Stimulated activated naive CD8-positive, alpha-beta T cell treated with anti-CD3 and anti-CD28 coated beads, Interleukin-15, Interleukin-2, amounts not matched to agents 100 ng/mL and 50 ng/mL, for 24 hours (primary cell): ENCODE measurements at regions not wholly inside any gene's neighbourhood (a gene's known extent, or its start where the extent isn't known, plus 50 kb on each side); places are given as distances from the start of the nearest gene placed in this dataset.
"Not testable (repeated sequence)": the region's sequence is repeated elsewhere in the genome, so short reads cannot be mapped to it uniquely, and the experiment has no call there.

Experiments used
- H3K27ac Mint-ChIP-seq: one replicate; pipeline ENCODE4 v1.8.0; 2021; ENCODE audit warnings: mild to moderate bottlenecking, mixed read lengths
- H3K27me3 Mint-ChIP-seq: one replicate; pipeline ENCODE4 v1.8.0; 2021; ENCODE audit warnings: mixed read lengths
- H3K36me3 Mint-ChIP-seq: one replicate; pipeline ENCODE4 v1.8.0; 2021; ENCODE audit warnings: low read depth, mixed read lengths
- H3K4me1 Mint-ChIP-seq: one replicate; pipeline ENCODE4 v1.8.0; 2021; ENCODE audit warnings: low read depth, mixed read lengths
- H3K4me3 Mint-ChIP-seq: one replicate; pipeline ENCODE4 v1.8.0; 2021; ENCODE audit warnings: mild to moderate bottlenecking, mixed read lengths
- H3K9me3 Mint-ChIP-seq: one replicate; pipeline ENCODE4 v1.8.0; 2021; ENCODE audit warnings: mixed read lengths

DNA sequence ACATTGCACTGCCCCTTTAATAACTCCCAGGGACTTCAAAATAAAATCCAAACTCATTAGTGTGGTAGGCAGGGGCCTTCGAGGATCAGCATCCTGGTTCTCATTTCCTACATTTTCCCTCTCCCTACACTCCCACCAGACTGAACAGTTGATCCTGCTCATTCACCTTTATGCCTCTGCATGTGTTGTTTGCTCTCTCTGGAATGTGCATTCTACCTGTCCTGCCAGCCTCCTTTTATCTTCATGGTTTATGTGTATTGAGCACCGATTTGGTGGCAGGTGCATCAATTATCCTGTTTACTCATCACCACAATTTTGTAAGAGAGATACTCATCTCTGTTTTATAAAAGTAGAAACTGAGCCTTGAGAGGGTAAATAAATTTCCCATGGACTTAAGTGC is 125.0 kb downstream of the ADSS2 start:
- Mint-ChIP-seq H3K27me3 (no peaks in the 10 kb centered on the region), H3K9me3 (peaks cover 7% of the 10 kb centered on the region), H3K27ac (no peak overlapping the region), H3K36me3 (no peaks in the 10 kb centered on the region), H3K4me1 (peaks cover 47% of the 10 kb centered on the region), H3K4me3 (no peak overlapping the region)

DNA sequence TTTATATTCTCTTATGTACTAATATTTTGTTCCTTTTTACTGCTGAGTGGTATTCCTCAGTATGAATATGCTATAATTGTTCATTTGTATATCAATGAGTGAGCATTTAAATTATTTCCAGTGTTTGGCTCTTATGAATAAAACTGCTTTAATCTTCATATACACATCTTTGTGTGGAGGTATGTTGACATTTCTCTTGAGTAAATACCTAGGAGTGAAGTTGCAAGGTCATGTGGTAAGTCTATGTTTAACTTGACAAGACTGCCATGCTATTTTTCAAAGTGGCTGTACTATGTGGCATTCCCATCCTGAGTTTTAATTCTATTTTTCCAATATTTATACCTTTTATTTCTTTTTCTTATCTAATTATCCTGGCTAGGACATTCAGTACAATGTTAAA is 124.2 kb downstream of the ADSS2 start:
- H3K9me3 Mint-ChIP-seq: peaks cover 7% of the 10 kb centered on the region
- H3K4me1 Mint-ChIP-seq: peaks cover 42% of the 10 kb centered on the region
- H3K27me3 Mint-ChIP-seq: peaks cover 3% of the 10 kb centered on the region
- H3K36me3 Mint-ChIP-seq: no peaks in the 10 kb centered on the region
- no peak overlapping the region for H3K27ac Mint-ChIP-seq
- no peak overlapping the region for H3K4me3 Mint-ChIP-seq

DNA sequence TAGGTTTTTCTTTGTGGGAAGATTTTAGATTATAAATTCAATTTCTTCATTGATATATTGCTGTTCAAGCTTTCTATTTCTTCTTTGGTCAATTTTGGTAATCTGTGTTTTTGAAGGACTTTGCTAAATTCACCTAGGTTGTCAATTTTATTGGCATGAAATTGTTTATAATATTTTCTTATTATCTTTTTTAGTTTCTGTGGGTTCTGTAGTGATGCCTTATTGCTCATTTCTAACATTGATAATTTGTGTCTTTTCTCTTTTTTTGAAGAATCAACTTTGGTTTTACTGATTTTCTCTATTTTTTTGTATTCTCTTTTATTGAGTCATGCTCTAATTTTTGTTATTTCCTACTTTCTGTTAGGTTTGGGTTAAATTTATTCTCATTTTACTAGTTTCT is 123.2 kb downstream of the ADSS2 start:
- peaks cover 32% of the 10 kb centered on the region for H3K4me1 Mint-ChIP-seq
- peaks cover 7% of the 10 kb centered on the region for H3K9me3 Mint-ChIP-seq
- H3K4me3 Mint-ChIP-seq: no peak overlapping the region
- no peak overlapping the region for H3K27ac Mint-ChIP-seq
- no peaks in the 10 kb centered on the region for H3K36me3 Mint-ChIP-seq
- peaks cover 12% of the 10 kb centered on the region for H3K27me3 Mint-ChIP-seq

DNA sequence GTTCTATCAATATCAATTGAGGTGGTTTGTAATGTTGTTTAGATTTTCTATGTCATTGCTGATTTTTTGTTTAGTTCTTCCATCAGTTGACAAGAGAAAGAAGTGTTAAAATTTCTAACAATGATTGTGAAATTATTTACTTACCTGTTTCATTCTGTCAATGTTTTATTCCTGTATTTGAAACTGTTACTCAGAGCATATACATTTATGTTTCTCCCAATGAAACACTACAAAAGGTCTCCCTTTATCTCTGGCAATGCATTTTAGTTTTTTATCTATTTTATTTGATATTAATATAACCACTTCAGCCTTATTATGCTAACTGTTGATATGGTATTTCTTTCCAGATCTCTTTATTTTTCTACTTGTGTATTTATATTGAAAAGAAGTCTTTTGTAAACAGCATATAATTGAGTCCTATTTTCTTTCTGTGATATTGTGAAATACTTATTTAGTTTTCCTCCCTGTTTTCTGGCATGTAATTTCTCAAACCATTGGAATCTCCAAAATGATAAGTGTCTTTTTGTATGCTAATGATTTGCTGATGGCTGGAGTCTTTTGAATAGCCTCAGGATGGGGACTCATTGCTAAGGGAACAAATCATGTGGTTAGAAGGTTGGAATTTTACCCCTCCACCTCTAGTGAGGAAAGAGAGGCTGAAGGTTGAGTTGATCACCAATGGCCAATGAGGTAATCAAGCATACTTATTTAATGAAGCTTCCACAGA is 122.0 kb downstream of the ADSS2 start:
- Mint-ChIP-seq H3K9me3 (peaks cover 7% of the 10 kb centered on the region), H3K36me3 (no peaks in the 10 kb centered on the region), H3K27me3 (peaks cover 21% of the 10 kb centered on the region), H3K4me1 (peaks cover 20% of the 10 kb centered on the region), H3K27ac (no peak overlapping the region), H3K4me3 (no peak overlapping the region)

DNA sequence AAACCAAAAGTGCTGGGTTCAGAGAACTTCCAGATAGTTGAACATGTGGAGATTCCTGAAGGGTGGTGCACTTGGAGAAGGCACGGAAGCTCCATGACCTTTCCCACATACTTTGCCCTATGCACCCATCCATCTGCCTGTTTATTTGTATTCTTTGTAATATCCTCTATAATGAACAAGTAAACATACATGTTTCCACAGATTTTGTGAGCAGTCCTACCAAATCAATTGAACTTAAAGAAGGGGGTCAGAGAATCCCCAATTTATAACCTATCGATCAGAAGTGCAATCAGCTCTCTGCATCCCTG is 121.4 kb downstream of the ADSS2 start:
- Mint-ChIP-seq H3K4me1 (peaks cover 15% of the 10 kb centered on the region), H3K27ac (no peak overlapping the region), H3K27me3 (peaks cover 21% of the 10 kb centered on the region), H3K36me3 (no peaks in the 10 kb centered on the region), H3K4me3 (no peak overlapping the region), H3K9me3 (peaks cover 7% of the 10 kb centered on the region)

DNA sequence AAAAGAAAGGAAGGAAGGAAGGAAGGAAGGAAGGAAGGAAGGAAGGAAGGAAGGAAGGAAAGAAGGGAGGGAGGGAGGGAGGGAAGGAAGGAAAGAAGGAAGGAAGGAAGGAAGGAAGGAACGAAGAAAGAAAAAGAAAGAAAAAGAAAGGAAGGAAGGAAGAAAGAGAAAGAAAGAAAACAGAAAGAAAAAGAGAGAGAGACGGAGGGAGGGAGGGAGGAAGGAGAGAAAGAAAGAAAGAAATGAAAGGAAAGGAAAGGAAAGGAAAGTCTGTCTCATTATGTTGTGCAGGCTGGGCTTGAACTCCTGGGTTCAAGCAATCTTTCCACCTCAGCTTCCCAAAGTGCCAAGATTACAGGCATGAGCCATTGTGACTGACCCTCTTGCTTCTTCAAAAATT is 118.9 kb downstream of the ADSS2 start:
- H3K4me3 Mint-ChIP-seq, H3K36me3 Mint-ChIP-seq, H3K4me1 Mint-ChIP-seq, H3K27ac Mint-ChIP-seq, H3K9me3 Mint-ChIP-seq: not testable (repeated sequence)
- H3K27me3 Mint-ChIP-seq: peaks cover 21% of the 10 kb centered on the region

DNA sequence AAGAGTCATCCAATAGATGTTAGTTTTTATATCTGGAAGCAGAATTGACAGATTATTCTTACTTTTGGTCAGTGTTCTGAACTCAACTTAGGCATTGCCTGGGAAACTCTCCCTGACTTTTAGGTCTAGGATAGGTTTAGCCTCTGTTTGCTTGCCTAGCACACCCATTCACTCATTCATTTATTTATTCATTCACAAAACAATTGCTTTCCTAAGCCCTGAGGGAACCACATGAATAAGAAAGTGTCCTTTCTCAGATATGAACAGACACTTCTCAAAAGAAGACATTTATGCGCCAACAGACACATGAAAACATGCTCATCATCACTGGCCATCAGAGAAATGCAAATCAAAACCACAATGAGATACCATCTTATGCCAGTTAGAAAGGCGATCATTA is 117.4 kb downstream of the ADSS2 start:
- H3K36me3 Mint-ChIP-seq, H3K4me1 Mint-ChIP-seq, H3K27ac Mint-ChIP-seq, H3K4me3 Mint-ChIP-seq, H3K9me3 Mint-ChIP-seq: not testable (repeated sequence)
- H3K27me3 Mint-ChIP-seq: peaks cover 21% of the 10 kb centered on the region

DNA sequence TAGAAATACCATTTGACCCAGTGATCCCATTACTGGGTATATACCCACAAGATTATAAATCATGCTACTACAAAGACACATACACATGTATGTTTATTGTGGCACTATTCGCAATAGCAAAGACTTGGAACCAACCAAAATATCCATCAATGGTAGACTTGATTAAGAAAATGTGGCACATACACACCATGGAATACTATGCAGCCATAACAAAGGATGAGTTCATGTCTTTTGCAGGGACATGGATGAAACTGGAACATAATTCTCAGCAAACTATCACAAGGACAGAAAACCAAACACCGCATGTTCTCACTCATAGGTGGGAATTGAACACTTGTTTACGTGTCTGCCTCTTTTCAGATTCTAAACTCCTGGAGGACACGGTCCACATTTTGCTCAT is 116.9 kb downstream of the ADSS2 start:
- not testable (repeated sequence) for H3K27ac Mint-ChIP-seq, H3K4me1 Mint-ChIP-seq, H3K4me3 Mint-ChIP-seq, H3K36me3 Mint-ChIP-seq, H3K9me3 Mint-ChIP-seq
- H3K27me3 Mint-ChIP-seq: peaks cover 21% of the 10 kb centered on the region

DNA sequence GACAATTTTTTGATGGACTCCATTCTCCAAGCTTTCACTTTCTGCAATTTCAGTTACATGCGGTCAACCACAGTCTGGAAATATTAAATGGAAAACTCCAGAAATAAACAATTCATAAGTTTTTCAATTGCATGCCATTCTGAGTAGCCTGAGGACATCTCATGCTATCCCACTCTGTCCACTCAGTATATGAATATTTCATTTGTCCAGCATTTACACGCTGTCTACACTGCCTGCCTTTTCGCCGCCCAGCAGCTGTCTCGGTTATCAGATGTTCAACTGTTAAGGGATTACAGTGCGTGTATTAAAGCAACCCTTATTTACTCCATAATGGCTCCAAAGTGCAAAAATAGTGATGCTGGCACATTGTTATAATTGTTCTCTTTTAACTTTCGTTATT is 116.3 kb downstream of the ADSS2 start:
- no peaks in the 10 kb centered on the region for H3K36me3 Mint-ChIP-seq
- H3K4me1 Mint-ChIP-seq: peaks cover 4% of the 10 kb centered on the region
- H3K27ac Mint-ChIP-seq: no peak overlapping the region
- no peak overlapping the region for H3K4me3 Mint-ChIP-seq
- no peaks in the 10 kb centered on the region for H3K9me3 Mint-ChIP-seq
- H3K27me3 Mint-ChIP-seq: peaks cover 21% of the 10 kb centered on the region

DNA sequence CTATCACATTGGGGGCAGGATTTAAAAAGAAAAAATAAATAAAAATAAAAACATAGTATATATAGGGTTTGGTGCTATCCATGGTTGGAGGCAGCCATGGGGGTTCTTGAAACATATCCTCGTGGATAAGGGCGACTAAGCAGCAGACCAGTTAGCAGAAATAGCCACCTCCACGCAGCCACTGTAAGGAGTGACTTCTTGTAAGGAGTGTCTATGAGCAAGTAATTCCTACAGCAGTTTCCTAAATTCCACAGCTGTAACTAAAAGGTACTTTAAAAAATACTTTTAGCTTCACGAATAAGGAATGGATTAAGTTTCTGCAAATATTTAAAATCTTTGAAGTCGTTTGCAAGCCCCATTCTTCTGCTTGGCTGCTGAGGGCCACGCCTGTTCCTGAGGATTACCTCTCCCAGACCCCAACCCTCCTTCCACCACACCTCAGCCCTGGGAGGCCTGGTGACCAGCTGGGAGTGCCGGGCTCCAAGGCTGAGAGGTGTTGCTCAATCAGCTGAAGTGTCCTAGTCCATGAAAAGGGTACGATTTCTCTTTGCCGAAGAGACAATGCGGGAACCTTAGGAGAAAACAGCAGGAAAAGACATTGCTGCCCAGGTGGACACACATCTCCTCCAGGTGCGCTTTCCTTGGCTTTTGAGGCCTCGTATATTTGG is 115.3 kb downstream of the ADSS2 start:
- peaks cover 5% of the 10 kb centered on the region for H3K4me1 Mint-ChIP-seq
- H3K4me3 Mint-ChIP-seq: no peak overlapping the region
- H3K27me3 Mint-ChIP-seq: peaks cover 22% of the 10 kb centered on the region
- no peaks in the 10 kb centered on the region for H3K9me3 Mint-ChIP-seq
- H3K36me3 Mint-ChIP-seq: no peaks in the 10 kb centered on the region
- H3K27ac Mint-ChIP-seq: no peak overlapping the region

DNA sequence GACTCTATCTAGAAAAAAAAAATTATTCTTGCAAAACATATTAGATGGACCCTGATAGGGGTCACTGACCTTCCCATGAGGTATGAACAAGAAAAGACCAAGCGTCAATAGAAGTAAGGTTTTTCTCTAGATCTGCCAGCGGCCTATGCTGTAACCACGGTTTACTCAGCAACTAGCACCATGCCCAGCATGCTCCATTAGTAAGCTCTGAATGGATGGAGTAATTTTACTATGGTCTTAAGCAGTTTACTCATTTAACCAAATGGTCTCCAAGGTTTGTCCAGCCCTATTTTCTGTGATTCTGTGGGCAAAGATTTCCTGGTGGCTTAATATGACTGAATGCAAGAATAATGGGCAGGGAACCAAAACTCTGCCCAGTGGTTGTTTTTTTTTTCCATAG is 113.9 kb downstream of the ADSS2 start:
- Mint-ChIP-seq H3K36me3 (no peaks in the 10 kb centered on the region), H3K27me3 (peaks cover 19% of the 10 kb centered on the region), H3K9me3 (no peaks in the 10 kb centered on the region), H3K27ac (no peak overlapping the region), H3K4me3 (no peak overlapping the region), H3K4me1 (peaks cover 10% of the 10 kb centered on the region)

DNA sequence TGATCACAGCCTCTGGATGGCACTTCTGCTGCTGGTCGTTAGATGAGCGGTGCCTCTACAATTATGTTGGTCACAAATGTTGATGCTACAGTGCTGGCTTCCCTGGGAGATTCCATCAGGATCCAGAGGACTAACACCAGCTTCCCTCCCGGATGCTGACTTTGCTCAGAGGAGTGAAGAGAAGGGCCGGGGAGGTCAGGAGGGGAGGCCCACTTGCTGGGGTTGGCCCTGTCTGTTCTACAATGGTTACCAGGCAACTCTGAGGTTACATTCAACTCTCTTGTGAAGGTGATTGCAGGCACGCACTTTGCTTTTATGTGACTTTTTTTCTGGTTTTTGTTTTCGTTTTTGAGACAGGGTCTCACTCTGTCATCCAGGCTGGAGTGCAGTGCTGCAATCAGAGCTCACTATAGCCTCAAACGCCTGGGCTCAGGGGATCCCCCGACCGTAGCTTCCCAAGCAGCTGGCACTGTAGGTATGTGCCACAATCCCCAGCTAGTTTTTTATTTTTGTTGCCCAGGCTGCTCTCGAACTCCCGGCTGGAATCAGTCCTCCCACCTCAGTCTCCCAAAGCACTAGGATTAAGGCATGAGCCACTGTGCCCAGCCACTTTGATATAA is 112.5 kb downstream of the ADSS2 start:
- peaks cover 7% of the 10 kb centered on the region for H3K27me3 Mint-ChIP-seq
- no peak overlapping the region for H3K4me3 Mint-ChIP-seq
- peaks cover 10% of the 10 kb centered on the region for H3K4me1 Mint-ChIP-seq
- H3K36me3 Mint-ChIP-seq: no peaks in the 10 kb centered on the region
- H3K9me3 Mint-ChIP-seq: no peaks in the 10 kb centered on the region
- no peak overlapping the region for H3K27ac Mint-ChIP-seq

DNA sequence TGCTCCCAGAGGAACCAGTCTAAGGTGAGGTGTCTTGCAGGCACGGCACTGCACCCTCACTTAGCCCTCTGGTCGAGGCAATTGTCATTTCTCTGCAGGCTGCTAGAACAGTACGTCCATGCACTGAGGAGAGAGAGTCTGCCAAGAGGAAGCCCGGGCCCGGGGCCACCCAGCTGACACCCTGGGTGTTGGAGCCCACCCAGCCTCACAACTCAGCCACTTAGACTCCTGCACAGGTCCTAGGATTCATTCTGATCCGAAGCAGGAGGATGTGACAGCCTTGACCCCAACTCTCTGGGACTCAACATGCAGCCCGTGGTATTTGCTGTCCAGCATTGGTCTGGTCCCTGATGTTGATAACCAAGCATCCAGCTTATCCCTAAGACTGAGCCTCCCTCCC is 111.9 kb downstream of the ADSS2 start:
- no peaks in the 10 kb centered on the region for H3K36me3 Mint-ChIP-seq
- no peak overlapping the region for H3K4me3 Mint-ChIP-seq
- peaks cover 10% of the 10 kb centered on the region for H3K4me1 Mint-ChIP-seq
- H3K27me3 Mint-ChIP-seq: peaks cover 3% of the 10 kb centered on the region
- H3K27ac Mint-ChIP-seq: no peak overlapping the region
- no peaks in the 10 kb centered on the region for H3K9me3 Mint-ChIP-seq

DNA sequence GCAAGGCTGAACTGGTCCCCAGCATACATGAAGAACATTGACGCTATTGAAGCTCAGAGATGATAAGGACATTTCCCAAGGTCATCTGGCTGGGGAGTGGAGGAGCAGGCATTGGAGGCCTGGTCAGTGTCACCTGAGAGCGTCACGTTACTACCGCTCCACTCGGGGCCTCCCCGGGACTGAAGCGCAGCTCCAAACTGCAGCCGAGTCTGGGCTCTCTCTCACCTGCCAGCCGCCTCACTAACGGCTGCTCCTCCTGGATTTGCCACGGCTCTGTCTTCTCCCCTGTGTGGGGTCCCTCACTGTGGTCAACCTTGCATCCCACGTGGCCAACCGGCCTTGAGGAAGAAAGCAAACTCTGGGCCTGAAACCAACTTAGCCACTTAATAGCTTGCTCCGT is 111.3 kb downstream of the ADSS2 start:
- Mint-ChIP-seq H3K27me3 (peaks cover 3% of the 10 kb centered on the region), H3K9me3 (no peaks in the 10 kb centered on the region), H3K4me1 (peaks cover 10% of the 10 kb centered on the region), H3K4me3 (no peak overlapping the region), H3K27ac (no peak overlapping the region), H3K36me3 (no peaks in the 10 kb centered on the region)

DNA sequence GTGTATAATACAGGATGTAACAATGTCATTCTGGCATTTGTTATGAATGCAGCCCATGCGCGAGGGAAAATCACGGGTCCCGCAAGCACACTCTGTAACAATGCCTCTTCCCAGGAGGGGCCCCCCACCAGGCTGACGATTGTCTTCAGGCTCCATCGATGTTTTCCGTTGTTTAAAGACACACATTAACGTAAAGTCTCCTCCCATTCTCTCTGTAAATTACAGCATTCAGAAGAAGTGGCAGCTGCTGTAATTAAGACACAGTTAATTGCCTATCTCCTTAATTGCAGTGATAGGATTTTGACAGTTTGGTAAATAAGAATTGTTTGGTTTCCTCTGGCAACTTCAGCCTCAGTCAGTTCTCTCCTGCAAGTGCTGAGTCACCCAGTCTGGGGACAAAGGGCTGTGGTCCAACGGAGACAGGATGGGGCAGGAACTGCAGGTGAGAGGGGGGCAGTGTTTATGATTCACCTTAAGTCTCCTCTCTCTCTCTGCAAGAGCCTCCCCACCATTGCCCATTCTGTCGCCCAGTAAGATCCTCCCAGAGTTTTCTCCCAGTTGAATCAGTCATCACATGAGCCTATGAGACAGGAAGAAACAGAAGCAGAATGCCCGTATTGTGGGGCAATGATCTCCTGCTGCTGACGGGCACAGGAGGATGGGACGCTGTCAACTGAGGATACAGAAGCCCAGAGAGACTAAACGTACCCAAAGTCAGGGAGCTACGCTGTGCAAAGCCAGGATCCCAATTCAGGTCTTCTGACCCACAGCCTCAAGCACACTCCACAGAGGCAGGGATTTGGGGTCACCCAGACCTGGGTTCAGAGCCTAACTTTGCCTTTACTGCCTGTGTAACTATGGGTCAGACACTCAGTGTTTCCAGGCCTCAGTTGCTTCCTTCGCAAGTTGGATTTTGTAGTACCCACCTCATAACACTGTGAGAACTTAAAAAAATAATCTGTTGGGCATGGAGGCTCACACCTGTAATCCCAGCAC is 110.0 kb downstream of the ADSS2 start:
- peak overlapping the region; percentile 28 for H3K4me3 Mint-ChIP-seq
- H3K36me3 Mint-ChIP-seq: no peaks in the 10 kb centered on the region
- no peaks in the 10 kb centered on the region for H3K9me3 Mint-ChIP-seq
- peaks cover 3% of the 10 kb centered on the region for H3K27me3 Mint-ChIP-seq
- H3K27ac Mint-ChIP-seq: no peak overlapping the region
- peaks cover 10% of the 10 kb centered on the region for H3K4me1 Mint-ChIP-seq
